Ecto neural progenitor cell (in vitro differentiated cells): ENCODE measurements at regions not wholly inside any gene's neighbourhood (a gene's known extent, or its start where the extent isn't known, plus 50 kb on each side); places are given as distances from the start of the nearest gene placed in this dataset.

Experiments used
- DNase-seq: peaks from one replicate; pipeline ENCODE4 v3.0.0-alpha.2; 2018; ENCODE audit warnings: low spot score

DNA sequence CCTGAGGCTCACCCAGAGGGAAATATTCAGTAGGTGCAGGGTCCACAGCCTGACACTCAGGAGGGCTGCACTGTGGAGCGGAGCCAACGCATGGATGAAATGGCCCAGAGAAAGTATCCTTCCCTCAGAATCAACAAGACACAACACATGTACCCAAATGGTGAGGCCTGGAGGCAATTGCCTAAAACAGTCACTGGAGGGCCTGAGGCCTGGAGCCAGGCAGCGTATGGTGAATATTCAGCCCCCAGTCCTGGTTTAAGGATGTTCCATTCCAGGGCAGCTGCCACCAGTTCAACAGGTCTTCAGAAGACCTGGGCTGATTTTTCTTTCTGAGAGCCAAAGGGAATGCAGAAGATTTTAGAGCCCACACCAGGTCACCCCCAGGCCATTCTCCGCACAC is 264.8 kb downstream of the INSC start:
- DNase-seq = no peak

DNA sequence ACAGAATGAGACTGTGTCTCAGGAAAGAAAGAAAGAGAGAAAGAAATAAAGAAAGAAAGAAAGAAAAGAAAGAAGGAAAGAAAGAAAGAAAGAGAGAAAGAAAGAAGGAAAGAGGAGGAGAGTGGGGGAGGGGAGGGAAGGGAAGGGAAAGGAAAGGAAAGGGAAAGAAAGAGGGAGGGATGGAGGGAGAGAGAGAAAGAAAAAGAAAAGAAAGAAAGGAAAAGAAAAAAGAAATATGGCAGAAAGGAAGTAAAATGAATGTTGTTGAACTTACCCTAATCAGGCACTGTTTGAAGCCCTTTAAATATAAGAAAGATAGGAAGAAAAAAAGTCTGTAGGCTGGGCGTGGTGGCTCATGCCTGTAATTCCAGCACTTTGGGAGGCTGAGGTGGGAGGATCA is 276.1 kb downstream of the INSC start:
- no peak for DNase-seq

DNA sequence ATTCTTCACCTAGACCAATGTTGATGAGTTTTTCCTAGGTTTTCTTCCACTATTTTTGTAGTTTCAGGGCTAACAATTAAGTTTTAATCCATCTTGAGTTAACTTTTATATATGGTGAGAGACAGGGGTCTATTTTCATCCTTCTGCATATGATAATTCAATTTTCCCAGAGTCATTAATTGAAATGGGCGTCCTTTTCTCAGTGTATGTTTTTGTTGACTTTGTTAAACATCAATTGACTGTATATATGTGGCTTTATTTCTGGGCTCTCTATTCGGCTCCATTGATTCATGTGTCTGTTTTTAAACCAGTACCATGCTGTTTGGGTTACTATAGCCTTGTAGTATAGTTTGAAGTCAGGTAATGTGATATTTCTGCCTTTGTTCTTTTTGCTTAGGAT is 282.1 kb downstream of the INSC start:
- DNase-seq = no peak

DNA sequence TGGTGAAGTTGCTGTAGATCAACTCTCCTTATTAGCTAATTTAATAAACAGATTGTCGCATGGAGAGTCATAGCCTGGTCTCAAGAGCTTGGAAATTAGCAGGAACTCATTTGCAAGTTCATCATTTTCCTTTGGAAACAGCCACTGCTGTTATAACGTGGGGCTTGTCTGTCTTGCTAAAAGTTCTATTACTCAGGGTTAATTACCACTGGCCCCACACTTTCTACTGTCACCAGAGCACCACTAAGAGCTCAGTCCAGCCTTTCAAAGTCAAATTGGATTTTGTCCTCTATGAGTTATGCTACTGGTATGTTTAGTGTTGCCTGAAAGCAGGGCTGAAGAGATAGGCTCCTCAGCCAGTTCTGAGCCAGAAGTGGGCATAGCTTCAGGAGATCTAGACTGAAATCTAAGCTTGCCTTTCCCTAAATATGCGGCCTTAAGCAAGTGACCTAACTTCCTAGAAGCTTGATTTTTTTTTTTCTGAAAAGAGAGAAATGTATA is 292.2 kb downstream of the INSC start:
- DNase-seq = no peak

DNA sequence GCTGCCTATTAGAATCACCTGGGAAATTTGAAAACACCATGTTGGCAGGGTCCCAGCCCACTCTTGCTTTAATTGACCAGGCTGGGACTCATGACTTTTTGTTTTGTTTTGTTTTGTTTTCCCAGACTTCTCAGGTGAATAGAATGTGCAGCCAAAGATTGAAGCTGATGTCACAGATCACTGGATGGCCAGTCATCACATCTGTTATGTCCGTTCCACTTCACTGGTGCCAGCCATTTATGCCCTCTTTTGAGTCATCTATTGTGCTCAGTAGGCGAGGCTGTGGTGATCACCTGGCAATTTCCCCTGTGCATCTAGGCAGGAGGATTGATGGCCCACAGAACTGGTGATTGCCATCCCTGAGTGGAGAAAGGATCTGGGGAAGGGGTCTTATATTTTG is 297.3 kb downstream of the INSC start:
- no peak for DNase-seq

DNA sequence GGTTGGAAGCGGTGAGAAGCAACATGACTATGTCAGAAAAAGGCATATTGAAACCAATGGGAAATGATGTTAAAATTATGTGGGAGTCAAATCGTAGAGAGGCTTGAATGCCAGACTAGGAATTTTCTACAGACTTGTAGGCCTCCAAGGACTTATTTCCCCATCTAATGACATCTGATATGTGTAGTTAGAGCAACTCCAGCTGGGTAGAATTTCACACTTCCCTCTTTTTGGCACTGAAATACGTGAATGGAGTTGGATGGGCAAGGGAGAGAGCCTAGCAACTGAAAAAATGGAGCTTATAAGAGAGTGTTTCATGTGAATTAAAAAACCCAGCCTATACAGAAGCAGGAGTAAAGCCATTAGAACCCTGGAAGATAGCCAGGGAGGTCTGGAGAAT is 304.2 kb downstream of the INSC start:
- no peak for DNase-seq

DNA sequence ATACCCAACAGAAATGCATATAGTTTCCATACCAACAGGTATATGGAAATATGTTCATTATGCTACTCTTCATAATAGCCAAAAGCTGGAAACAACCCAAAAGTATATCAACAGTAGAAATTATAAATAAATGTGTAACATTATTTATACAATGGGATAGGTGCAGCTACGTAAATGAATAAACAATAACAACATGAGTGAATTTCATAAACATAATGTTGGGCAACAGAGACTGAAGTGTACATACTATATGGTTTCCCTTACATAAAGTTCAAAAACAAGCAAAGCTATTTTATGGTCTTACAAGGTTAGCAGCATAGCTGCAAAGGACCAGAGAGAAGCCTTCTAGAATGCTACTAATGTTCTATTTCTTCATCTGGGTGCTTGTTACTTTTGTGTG is 305.0 kb downstream of the INSC start:
- DNase-seq = no peak

DNA sequence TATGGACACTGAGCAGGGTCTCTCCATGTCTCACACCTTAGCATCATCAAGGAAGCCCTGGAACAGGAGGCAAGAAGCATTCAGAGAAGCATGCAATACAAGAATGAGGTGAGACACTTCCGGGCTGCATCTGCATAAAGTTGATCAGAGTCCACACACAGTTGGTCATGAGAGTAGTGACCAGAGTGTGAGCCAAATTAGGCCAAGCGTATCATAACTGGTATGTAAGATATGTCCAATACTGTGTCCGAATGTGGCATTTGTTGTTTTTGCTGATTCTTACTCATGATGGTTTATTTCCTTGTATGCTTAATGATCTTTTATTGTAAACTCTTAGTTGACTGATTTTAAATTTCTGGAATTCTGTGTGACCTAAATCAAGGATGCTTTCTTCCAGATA is 315.7 kb downstream of the INSC start:
- DNase-seq = no peak

DNA sequence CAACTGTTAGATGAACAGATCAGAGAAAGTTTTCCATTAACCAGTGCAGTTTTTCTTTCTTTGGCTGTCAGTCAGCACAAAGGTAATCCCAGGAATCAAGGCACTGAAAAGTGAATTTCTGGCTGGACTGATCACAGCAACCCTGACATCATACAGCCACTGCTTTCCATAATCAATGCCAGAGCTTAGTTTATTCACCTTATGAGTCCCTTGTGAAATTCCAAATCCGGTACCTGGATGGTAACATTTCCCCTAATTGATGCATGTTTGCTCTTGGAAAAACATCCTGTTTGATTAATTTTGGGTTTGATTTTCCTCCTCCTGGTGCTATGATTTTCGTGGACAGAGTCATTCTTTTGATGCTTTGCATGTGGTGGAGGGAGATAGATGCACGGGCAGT is 319.8 kb downstream of the INSC start:
- no peak for DNase-seq

DNA sequence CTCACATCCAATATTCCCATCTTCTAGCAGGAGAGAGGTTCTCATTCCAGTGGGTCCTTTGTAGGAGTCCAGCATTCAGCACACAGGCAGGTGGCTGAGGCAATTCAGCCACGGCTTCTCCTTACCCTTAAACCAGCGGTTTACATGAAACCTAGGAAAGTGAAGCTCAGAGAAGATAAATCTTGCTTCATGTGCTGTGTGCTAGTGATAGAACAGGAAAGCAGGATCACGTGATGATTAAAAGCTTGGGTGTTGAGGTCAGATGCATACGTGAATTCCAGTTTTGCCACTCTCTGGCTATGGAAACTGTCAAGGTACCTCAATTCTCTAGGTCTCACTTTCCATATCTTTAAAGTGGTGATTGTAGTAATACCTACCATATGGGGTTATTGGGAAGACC is 331.6 kb downstream of the INSC start:
- no peak for DNase-seq

DNA sequence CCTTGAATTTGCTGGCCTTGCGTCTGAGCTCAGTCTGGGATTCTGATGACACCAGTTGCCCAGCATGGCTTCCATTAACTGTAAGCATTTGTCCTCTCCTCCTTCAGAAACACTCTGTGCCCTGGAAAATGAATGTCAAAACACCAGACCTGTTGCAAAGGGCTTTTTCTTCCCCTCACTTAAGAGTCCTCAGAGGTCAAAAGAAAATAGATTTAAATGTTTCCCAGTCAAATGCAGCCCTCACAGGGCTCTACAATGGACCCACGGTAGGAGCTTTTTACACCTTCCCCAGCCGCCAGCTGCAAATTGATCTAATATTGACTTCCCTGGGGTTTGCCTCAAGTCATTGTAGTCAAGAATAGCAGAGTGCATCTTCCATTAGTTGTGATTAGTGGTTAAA is 332.2 kb downstream of the INSC start:
- no peak for DNase-seq

DNA sequence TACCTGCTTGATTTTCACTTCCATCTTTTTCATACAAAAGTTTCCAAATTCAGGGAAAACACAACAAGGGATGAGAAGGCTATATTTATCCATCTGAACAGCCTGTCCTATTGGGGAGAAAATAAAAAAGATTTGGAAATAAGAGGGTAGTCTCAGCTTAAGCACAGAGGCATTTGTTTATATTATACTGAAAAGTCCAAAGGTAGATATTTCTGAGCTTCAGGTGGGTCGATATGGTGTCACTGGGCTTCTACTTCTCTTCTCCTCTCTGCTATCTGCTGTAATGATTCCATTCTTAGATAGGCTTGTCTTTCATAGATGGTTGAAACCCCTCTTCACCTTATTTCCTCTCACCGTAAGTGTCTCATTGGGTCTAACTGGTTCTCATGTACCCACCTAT is 337.0 kb downstream of the INSC start:
- DNase-seq = no peak

DNA sequence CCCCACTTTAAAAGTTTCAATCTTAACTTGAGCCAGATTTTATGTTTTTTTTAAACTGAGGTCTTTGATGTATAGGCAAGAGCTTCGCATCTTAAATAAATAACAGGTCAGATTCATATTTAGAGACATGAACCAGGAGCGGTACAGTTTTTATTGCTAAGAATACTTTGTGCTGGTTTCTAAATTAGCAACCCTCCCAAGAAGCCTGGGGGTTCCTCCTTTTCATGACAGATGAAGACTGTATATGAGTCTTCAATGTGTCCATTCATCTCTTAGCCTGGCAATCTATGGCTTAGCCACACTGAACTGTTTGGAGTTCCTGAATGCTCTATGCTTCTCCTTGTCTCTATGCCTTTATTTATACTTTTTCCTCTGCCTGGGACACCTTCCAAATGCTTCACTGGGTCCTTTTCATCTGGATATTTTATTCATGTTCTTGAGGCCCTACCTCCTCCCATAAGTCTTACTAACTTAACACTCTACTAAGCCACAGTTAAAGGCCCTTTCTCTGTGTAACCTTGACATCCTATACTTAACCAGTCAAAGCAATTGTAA is 338.6 kb downstream of the INSC start:
- no peak for DNase-seq

DNA sequence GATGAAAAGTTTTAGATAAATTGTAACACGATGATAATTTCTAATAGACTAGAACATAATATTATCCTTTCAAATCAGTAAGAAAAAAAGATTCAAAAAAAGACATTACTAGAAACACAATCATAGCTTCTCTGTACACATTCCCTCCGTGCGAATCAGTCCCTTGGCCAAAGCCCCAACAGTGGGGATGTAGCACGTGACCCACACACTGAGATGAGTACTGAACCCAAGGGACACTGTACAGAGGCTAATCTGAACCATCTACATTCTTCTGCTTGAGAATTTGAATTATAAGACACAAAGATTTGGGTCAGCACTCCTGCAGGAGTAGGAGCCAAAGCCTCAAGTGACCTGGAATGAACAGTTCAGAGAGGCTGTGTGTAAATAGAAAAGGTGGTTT is 353.7 kb downstream of the INSC start:
- DNase-seq = no peak

DNA sequence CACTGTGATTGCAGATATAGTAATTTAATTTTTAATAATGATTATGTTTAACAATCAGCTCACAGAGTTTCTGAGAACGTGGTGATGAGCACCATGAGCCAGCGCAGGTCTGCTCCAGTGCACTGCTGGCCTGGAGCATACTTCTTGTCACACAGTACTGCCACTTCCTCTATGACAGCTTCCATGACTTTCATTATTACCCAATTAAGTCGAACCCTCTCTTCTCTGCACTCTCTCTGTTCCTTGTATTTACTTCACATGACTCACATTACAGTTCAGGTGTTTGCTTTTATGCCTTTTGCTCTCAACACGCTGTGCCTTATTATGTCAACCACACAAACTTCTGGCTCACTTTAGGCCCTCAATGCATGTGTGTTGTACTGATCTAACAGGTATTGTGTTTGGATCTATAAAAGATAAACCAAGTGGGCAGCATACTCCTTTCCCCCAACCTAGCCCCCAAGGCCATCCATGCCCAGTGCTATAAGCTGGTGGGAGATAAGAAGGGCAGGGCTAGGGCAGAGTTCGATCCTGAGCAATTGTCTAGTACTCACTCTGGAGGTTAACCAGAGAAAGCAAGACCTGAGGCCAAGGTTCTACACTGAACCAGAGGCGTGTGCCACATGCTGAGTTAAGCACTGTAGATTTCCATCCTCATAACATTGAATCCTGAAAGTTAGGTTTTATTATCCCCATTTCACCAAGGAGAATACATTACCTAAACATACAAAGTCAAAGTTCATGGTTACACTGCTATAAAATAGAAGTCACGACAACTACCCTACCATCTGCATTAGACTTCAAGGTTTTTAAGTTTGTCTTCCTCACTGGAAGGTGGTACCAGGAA is 356.5 kb downstream of the INSC start:
- DNase-seq = no peak

DNA sequence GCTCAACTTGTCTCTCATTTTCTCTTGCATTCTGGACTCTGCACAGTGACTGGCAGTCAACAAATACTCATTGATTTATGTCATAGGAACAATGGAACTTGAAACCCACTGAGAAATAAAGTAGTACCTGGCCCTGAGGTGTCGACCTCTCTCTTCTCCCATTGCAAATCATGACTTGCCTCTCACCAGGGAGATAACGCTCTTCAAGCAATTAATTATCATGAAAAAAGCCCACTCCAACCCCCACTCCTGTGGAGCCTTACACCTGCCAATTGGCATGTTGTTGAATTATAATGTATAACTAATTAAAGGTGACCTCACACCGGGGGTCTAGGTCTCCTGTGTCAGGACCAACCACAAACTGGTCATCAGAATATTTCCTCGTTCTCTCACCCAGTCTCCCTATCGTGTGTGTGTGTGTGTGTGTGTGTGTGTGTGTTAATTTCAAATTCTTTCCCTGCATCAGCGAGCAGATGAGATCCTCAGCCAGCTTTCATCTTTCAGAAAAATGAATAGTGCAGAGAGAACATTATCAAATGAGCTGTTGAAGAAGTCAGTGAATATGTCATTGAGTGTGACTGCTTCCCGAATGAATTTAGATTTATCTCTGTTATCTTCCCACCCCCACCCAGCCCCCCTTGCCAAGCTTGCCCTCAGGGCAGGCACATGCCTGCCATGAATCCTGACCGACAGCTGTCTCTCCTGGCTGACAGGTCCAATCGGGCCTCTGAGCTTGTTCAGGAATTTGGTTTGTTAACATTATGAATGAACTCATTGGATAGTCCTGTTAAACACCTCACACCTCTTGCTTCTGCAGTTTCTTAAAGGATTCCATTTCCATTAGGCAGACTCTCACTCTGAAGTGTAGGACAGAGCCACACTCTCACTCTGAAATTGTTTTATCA is 357.4 kb downstream of the INSC start:
- no peak for DNase-seq

DNA sequence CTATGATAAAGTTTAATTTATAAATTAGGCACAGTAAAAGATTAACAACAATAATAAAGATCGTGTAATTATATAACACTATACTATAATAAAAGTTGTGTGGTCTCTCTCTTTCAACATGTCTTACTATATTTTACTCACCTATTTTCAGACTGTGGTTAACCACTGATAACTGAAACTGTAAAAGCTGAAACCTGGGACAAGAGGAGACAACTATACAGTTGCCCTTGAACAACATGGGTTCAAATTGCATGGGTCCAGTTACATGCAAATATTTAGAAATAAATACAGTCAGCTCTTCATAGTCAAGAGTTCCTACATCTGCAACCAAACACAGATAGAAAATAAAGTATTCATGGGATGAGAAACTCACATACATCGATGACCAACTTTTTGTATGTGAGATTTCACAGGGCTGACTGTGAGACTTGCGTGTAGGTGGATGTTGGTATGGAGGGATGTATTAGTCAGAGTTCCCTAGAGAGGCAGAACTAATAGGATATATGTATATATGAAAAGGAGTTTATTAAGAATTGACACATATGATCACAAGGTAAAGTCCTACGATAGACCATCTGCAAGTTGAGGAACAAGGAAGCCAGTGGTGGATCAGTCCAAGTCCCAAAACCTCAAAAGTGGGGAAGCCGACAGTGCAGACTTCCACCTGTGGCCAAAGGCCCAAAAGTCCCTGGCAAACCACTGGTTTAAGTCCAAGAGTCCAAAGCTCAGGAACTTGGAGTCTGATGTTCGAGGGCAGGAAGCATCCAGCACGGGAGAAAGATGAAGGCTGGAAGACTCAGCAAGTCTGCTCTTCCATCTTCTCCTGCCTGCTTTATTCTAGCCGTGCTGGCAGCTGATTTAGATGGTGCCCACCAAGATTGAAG is 359.5 kb downstream of the INSC start:
- no peak for DNase-seq

DNA sequence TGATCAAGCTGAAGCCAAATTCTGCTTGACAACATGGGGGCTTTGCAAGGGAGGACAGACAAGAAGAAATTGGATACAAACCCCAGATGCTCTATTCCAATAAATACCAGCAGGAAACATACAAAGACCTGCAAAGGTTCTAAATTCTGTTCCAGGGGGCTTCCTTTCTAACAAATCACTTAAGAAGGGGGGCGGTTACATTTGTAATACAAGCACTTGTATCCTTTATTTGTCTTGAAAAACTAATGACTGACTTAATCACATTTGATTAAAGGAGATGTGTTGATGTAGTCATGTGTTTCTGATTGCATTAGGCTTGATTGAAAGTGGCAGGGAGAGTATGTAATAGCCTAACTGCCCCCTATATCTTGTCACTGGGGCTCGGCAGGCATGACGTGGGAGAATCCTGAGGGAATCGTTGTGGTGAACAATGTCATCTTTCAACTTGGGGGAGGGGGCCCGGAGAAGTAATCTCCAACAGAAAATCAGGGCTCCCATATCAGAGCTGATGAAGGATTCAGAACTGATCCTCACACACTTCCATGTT is 361.7 kb downstream of the INSC start:
- no peak for DNase-seq

DNA sequence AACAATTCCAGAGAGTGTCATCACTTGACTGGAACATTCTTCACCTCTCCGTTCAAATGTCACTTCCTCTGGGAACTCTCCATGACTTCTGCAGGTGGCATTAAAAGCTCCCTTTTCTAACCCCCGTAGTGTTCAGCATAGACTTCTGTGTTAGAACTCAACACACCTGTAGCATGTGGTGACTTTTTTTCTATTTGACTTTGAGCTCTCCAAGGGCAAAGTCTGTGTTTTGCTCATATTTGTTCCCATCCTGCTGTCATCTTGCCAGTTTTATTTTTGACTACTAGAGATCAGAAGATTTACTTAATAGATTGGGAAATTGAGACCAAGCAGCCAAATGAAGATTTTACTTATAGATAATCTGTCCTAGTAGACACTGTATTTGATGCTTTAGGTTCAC is 367.1 kb downstream of the INSC start:
- no peak for DNase-seq

DNA sequence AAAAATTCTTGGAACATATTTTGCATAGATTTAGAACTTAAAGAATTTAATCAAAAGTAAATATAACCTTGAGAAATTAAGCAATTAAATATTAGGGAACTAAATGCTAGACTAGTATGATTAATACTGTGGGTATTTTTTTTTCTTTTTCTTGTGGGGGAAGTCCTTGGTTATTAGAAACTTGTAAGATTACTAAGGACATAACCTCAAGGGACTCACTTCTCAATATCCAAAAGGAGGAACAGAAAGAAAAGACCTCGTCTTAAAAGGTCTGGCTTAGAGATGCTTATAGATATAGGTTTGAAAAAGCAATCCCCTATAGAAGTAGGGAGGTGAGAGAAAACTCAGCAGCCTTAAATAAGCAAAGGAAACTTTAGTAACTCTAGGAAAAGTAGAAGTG is 368.5 kb downstream of the INSC start:
- DNase-seq = no peak

DNA sequence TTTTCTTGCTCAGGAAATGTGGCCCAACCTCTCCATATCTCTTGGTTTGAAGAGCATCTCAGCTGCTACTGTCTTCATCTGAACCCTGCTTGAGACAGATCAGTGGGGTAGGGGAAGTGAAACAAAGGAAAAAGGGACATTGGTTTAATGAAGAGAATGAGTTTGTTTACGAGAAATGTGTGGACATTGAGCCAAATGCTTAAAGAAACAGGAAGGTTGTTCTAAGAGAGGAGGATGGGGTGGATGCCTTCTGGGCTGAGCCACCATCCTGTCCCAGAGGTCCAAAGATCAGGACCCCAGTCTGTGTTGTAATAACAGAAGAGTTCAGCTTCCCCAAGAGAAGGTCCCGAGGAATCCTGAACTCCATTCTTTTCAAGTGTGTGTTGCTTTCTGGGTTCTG is 369.7 kb downstream of the INSC start:
- DNase-seq = no peak

DNA sequence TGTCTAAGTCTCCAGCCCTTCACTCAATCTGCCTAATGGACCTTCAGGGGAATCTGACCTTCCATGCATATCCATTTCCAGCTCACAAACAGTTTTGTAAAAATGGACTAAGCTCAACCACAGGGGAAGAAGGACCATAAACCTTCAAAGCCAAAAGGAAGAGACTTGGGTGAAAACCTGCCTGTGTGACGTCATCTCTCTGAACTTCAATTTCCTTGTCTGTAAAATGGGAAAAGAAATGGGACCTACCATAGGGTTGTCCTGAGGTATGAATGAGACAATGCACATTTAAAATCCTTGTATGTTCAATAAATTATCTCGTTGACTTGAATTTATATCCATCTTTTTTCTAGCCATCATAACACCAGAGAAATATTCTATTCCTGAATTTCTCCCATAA is 370.7 kb downstream of the INSC start:
- DNase-seq = no peak
